Ovary (tissue), 7 donors: ENCODE measurements at regions not wholly inside any gene's neighbourhood (a gene's known extent, or its start where the extent isn't known, plus 50 kb on each side); places are given as distances from the start of the nearest gene placed in this dataset.

Source experiments
- DNase-seq, 5 donors: peaks; one replicate each; pipeline ENCODE4 v3.0.0-alpha.2; 2019 to 2020
- H3K27ac ChIP-seq, 2 donors: fragments of 200-600 bp; one replicate each; pipeline versions ENCODE4 v1.5.1 to v1.8.0; 2019 to 2022
- H3K27me3 ChIP-seq: fragments of 200-600 bp; one replicate; pipeline ENCODE4 v1.8.0; 2022
- H3K36me3 ChIP-seq: fragments of 200-600 bp; sonication (generic); one replicate; pipeline ENCODE4 v1.5.1; 2019
- H3K4me1 ChIP-seq: one replicate; pipeline ENCODE4 v1.8.1; 2013; ENCODE audit warnings: mild to moderate bottlenecking, moderate library complexity; ENCODE audit not compliant: insufficient read depth
- H3K4me3 ChIP-seq: fragments of 200-600 bp; sonication (generic); one replicate; pipeline ENCODE4 v1.5.1; 2017
- H3K9me3 ChIP-seq, 2 donors: fragments of 200-600 bp in 1 of 2; sonication (generic) in 1 of 2; one replicate each; pipeline versions ENCODE4 v1.5.1 to v1.8.1; 2013 to 2019; ENCODE audit warnings: mild to moderate bottlenecking in 1 of 2, moderate library complexity in 1 of 2
- EP300 ChIP-seq: sonication (generic); formaldehyde crosslinking; IDR thresholded peaks from one replicate; pipeline ENCODE4 v1.6.1; 2017; ENCODE audit warnings: antibody characterized with exemption
- POLR2A ChIP-seq: fragments of 450-650 bp; IDR thresholded peaks from one replicate; pipeline ENCODE4 v1.6.1; 2017; ENCODE audit warnings: antibody characterized with exemption, mild to moderate bottlenecking, moderate library complexity
- WGBS, 3 donors: extraction: QIAGEN DNeasy Blood & Tissue Kit in 1 of 3; methylation state at CpG; one replicate each; pipeline versions ENCODE4 v1.1.5 to v1.1.7; 2013 to 2017; 5-methylcytosine and 5-hydroxymethylcytosine counted together
- intact Hi-C, 4 donors: fragments of 100-400 bp; cut with DNase I; formaldehyde crosslinking; loops; one replicate each; pipeline versions ENCODE4 v1.11.0 to v1.15.1; 2022 to 2023
- TF ChIP-seq, protein P1 (sequence below), 3 donors: fragments of 450-650 bp in 2 of 3; fragments of 200-600 bp in 1 of 3; IDR thresholded peaks; one replicate each; pipeline versions ENCODE4 v1.5.1 to v1.8.0; 2016 to 2022; ENCODE audit warnings: antibody characterized with exemption in 3 of 3, mild to moderate bottlenecking in 1 of 3
- donor health status: DM: no; HTN: no; CAD: no; lungs with moderate emphysema.
- donor health status: DM: no; HTN: no; CAD: no.
- donor health status: Bipolar disorder and iron deficiency.
- donor health status: DM: no; HTN: no; CAD: no.
- donor health status: DM: yes; HTN: yes; CAD: no.

DNA sequence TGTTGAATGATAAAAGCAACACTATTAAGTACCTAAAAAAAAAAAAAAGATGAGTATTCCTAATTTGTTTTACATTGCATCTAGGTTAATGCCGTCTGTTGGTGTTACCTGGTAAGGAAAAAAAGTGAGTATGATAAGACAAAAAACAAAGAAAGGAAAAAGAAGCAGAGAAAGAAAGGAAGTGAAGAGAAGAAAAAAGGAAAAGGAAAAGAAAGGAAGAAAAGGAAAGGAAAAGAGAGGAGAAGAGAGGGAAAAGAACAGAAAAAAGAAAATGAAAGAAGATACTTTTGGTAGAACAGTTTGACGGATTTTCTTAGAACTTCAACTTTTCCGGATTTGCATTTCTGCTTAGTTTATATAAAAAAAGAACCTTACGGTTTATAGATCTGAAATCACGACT lies 387.9 kb downstream of the METTL4 start:
- Histone ChIP-seq H3K9me3 (no peaks in the 10 kb centered on the region), H3K27ac (no peak overlapping the region), H3K4me3 (no peak overlapping the region), H3K4me1 (no peaks in the 10 kb centered on the region), H3K36me3 (no peaks in the 10 kb centered on the region), H3K27me3 (no peaks in the 10 kb centered on the region)
- TF ChIP-seq EP300 (no peak), POLR2A (no peak)
- TF ChIP-seq, protein P1, sequence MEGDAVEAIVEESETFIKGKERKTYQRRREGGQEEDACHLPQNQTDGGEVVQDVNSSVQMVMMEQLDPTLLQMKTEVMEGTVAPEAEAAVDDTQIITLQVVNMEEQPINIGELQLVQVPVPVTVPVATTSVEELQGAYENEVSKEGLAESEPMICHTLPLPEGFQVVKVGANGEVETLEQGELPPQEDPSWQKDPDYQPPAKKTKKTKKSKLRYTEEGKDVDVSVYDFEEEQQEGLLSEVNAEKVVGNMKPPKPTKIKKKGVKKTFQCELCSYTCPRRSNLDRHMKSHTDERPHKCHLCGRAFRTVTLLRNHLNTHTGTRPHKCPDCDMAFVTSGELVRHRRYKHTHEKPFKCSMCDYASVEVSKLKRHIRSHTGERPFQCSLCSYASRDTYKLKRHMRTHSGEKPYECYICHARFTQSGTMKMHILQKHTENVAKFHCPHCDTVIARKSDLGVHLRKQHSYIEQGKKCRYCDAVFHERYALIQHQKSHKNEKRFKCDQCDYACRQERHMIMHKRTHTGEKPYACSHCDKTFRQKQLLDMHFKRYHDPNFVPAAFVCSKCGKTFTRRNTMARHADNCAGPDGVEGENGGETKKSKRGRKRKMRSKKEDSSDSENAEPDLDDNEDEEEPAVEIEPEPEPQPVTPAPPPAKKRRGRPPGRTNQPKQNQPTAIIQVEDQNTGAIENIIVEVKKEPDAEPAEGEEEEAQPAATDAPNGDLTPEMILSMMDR (IDR thresholded peaks at IDR 0.05), result no peak
- intact Hi-C loops, result no loop called here
- no peak for DNase-seq
- WGBS, 3 donors, result 81 to 86% (median 84%) methylated on average over 5 of the region's 5 CpGs

DNA sequence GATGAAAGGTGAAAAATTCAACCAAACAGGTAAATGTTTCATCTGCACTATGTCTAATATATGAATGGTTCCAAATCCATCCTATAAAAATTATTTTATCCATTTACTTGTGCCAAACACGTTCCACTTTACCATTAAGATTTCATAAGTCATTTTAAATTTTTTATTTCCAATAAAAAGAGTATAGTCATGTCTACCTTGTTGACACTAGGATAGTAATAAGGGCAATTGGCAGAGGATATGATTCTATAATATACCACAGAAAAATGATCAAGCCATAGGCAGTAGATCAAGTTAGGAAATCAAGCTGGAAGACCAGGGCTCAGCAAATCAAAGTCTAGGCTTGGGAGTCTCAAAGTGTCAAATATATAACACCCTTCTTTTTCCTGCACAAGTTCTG lies 384.3 kb downstream of the METTL4 start:
- H3K4me3 ChIP-seq, result no peak overlapping the region
- H3K4me1 ChIP-seq, result no peaks in the 10 kb centered on the region
- no peak for TF ChIP-seq POLR2A
- TF ChIP-seq, protein P1 (IDR thresholded peaks at IDR 0.05), result no peak
- TF ChIP-seq EP300, result no peak
- no peak overlapping the region for H3K27ac ChIP-seq
- no peak for DNase-seq
- 65 to 77% (median 73%) methylated on average over 1 of the region's 1 CpG for WGBS, 3 donors
- no peaks in the 10 kb centered on the region for H3K9me3 ChIP-seq
- H3K36me3 ChIP-seq, result no peaks in the 10 kb centered on the region
- intact Hi-C loops, result no loop called here
- H3K27me3 ChIP-seq, result no peaks in the 10 kb centered on the region

DNA sequence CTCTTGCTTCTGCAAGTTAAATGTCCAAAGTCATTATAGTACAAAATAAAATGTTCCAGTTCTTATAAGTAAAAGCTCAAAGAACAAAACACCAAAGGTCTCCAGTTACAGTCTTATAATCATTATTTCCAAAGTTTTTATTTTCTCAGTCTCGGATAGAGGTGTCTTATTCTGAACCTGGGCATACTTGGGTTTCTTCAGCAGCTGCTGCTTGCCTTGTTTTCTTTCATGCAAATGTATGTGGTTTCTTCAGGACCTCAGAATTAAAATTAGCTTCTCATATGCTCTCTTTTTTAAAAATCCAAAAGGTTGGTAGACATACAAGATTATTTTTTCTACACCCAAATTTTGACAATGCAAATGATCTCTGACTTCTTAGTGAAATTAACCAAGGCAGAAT lies 383.0 kb downstream of the METTL4 start:
- 62 to 83% (median 72%) methylated on average over 1 of the region's 1 CpG for WGBS, 3 donors
- no peaks in the 10 kb centered on the region for H3K36me3 ChIP-seq
- intact Hi-C loops, result no loop called here
- no peak for DNase-seq
- no peaks in the 10 kb centered on the region for H3K27me3 ChIP-seq
- TF ChIP-seq POLR2A (no peak), EP300 (no peak)
- TF ChIP-seq, protein P1 (IDR thresholded peaks at IDR 0.05), result no peak
- H3K4me3 ChIP-seq, result no peak overlapping the region
- no peaks in the 10 kb centered on the region for H3K9me3 ChIP-seq
- no peaks in the 10 kb centered on the region for H3K4me1 ChIP-seq
- H3K27ac ChIP-seq, result no peak overlapping the region

DNA sequence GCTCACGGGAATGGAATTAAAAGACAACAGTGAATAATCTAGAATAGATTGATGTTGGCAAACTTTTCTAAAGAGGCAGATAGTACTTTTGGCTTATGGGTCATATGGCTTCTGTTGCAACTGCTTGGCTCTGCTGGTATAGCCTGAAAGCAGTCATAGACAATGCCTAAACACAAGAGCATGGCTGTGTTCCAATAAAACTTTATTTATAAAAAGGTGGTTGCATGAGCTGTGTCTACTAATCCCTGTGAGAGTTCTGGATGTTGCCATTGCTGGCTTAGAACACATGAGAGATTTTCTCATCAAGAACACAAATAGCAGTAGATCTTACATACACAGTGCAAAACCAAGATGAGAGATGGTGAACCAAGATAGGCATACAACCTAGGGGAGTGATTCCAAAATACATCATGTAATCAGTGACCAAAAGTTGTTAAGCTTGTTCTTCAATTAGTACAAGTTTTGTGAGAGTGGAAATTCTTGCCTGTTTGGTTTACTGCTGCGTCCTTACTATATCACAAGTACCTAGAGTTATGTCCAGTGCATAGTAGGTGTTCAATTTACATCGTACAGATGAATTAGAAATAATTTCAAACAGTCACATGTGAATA lies 380.0 kb downstream of the METTL4 start:
- intact Hi-C loops, result no loop called here

More for the DNA sequence above, 380.0 kb downstream of the METTL4 start:
- Histone ChIP-seq H3K27me3 (no peaks in the 10 kb centered on the region), H3K36me3 (no peaks in the 10 kb centered on the region), H3K4me3 (no peak overlapping the region), H3K9me3 (no peaks in the 10 kb centered on the region), H3K27ac (no peak overlapping the region), H3K4me1 (no peaks in the 10 kb centered on the region)
- 62 to 69% (median 65%) methylated on average over 3 of the region's 3 CpGs for WGBS, 3 donors
- TF ChIP-seq POLR2A, result no peak
- TF ChIP-seq EP300, result no peak
- TF ChIP-seq, protein P1 (IDR thresholded peaks at IDR 0.05), result no peak
- no peak for DNase-seq
